IMR-90 (cell line): ENCODE measurements at regions not wholly inside any gene's neighbourhood (a gene's known extent, or its start where the extent isn't known, plus 50 kb on each side); places are given as distances from the start of the nearest gene placed in this dataset.
A peak's percentile ranks its signal among the peaks of the same experiment; 100 is the strongest.

Experiments
- ATAC-seq: fragments of 200-7000 bp; cut with Tn5 transposase; 2 replicates; pipeline ENCODE4 v1.9.1; 2020; ENCODE audit warnings: low read depth, mild to moderate bottlenecking, moderate library complexity
- BruUV-seq: library from RNA; stranded (reverse); fragments of 400-500 nt; replicated peaks from 2 replicates; lab custom pipeline; 2021; lab: Mats Ljungman, UMichigan
- CTCF ChIA-PET: fragments of 300-600 bp; formaldehyde crosslinking; extraction: SDS; loops from one replicate; lab custom pipeline; 2021; ENCODE audit warnings: antibody characterized with exemption; lab: Yijun Ruan, JAX
- POLR2A ChIA-PET: fragments of 300-600 bp; sonication (Branson Sonifier 250); formaldehyde crosslinking; loops from one replicate; lab custom pipeline; 2022; ENCODE audit warnings: antibody characterized with exemption; ENCODE audit not compliant: unreplicated experiment; lab: Charles Lee
- DNase-seq: peaks from one replicate; pipeline ENCODE4 v3.0.0; 2013
- H2AFZ ChIP-seq: replicated peaks from 2 replicates; pipeline ENCODE3; 2013; ENCODE audit warnings: low read length, mild to moderate bottlenecking; ENCODE audit not compliant: poor library complexity
- H2AK5ac ChIP-seq: 2 replicates; pipeline ENCODE4 v1.6.1; 2013; ENCODE audit warnings: low read depth, low read length, inconsistent platforms
- H2AK9ac ChIP-seq: replicated peaks from 2 replicates; pipeline ENCODE3; 2013; ENCODE audit warnings: mild to moderate bottlenecking, low read depth, low read length, moderate library complexity; ENCODE audit not compliant: poor library complexity
- H2BK120ac ChIP-seq: 2 replicates; pipeline ENCODE4 v1.6.1; 2013; ENCODE audit warnings: low read depth, low read length, inconsistent platforms
- H2BK15ac ChIP-seq: 3 replicates; pipeline ENCODE4 v1.6.1; 2013; ENCODE audit warnings: low read depth, low read length, inconsistent platforms
- H2BK20ac ChIP-seq: 2 replicates; pipeline ENCODE4 v1.6.1; 2013; ENCODE audit warnings: low read depth, mild to moderate bottlenecking, inconsistent platforms, low read length, moderate library complexity
- H2BK5ac ChIP-seq: 2 replicates; pipeline ENCODE4 v1.6.1; 2013; ENCODE audit warnings: mild to moderate bottlenecking, low read depth, low read length, inconsistent platforms; ENCODE audit not compliant: poor library complexity, severe bottlenecking
- H3K14ac ChIP-seq: replicated peaks from 2 replicates; pipeline ENCODE4 v1.6.1; 2013; ENCODE audit warnings: low read depth, low read length, inconsistent platforms
- H3K18ac ChIP-seq: 2 replicates; pipeline ENCODE4 v1.6.1; 2013; ENCODE audit warnings: low read depth, low read length, control low read depth
- H3K23ac ChIP-seq: 2 replicates; pipeline ENCODE4 v1.6.1; 2013; ENCODE audit warnings: low read depth, low read length, inconsistent platforms
- H3K27ac ChIP-seq: 2 replicates; pipeline ENCODE4 v1.5.1; 2013; ENCODE audit warnings: mild to moderate bottlenecking, control low read depth, low read length; ENCODE audit not compliant: insufficient read depth
- H3K27me3 ChIP-seq: 2 replicates; pipeline ENCODE4 v1.6.1; 2013; ENCODE audit warnings: low read length; ENCODE audit not compliant: control insufficient read depth, insufficient read depth
- H3K36me3 ChIP-seq: 2 replicates; pipeline ENCODE4 v1.6.1; 2013; ENCODE audit warnings: low read length, mixed read lengths; ENCODE audit not compliant: control insufficient read depth, insufficient read depth
- H3K4ac ChIP-seq: 2 replicates; pipeline ENCODE4 v1.6.1; 2013; ENCODE audit warnings: low read depth, low read length, inconsistent platforms
- H3K4me1 ChIP-seq: 2 replicates; pipeline ENCODE4 v1.6.1; 2013; ENCODE audit warnings: low read length, mixed read lengths; ENCODE audit not compliant: control insufficient read depth, insufficient read depth
- H3K4me2 ChIP-seq: 2 replicates; pipeline ENCODE4 v1.6.1; 2013; ENCODE audit warnings: low read depth, mild to moderate bottlenecking, control low read depth, low read length, moderate library complexity
- H3K4me3 ChIP-seq: 2 replicates; pipeline ENCODE4 v1.5.1; 2013; ENCODE audit warnings: low read depth, mild to moderate bottlenecking, control low read depth, low read length, moderate library complexity; ENCODE audit not compliant: insufficient read depth
- H3K56ac ChIP-seq: 2 replicates; pipeline ENCODE4 v1.6.1; 2013; ENCODE audit warnings: low read length, inconsistent platforms; ENCODE audit not compliant: insufficient read depth; ENCODE audit errors: extremely low read depth
- H3K79me1 ChIP-seq, 2 experiments: 2 replicates each; pipeline ENCODE4 v1.6.1; 2013; ENCODE audit warnings: low read length in 2 of 2, inconsistent platforms in 1 of 2, low read depth in 1 of 2
- H3K9ac ChIP-seq: 2 replicates; pipeline ENCODE4 v1.6.1; 2013; ENCODE audit warnings: low read depth, low read length, control low read depth
- H3K9me1 ChIP-seq: 2 replicates; pipeline ENCODE4 v1.6.1; 2013; ENCODE audit warnings: low read length, inconsistent platforms; ENCODE audit not compliant: insufficient read depth
- H3K9me3 ChIP-seq: 2 replicates; pipeline ENCODE4 v1.6.1; 2013; ENCODE audit warnings: low read length; ENCODE audit not compliant: control insufficient read depth, insufficient read depth
- H4K20me1 ChIP-seq: 2 replicates; pipeline ENCODE4 v1.6.1; 2013; ENCODE audit warnings: low read length, inconsistent platforms; ENCODE audit not compliant: insufficient read depth
- H4K5ac ChIP-seq: 2 replicates; pipeline ENCODE4 v1.6.1; 2013; ENCODE audit warnings: mild to moderate bottlenecking, low read depth, low read length, control low read depth
- H4K8ac ChIP-seq, 2 experiments: 2 replicates each; pipeline ENCODE4 v1.6.1; 2013; ENCODE audit warnings: low read depth in 2 of 2, low read length in 2 of 2, control low read depth in 1 of 2, inconsistent platforms in 1 of 2
- H4K91ac ChIP-seq: 2 replicates; pipeline ENCODE4 v1.6.1; 2013; ENCODE audit warnings: low read depth, low read length, inconsistent platforms; ENCODE audit not compliant: insufficient read depth
- BHLHE40 ChIP-seq: fragments of 150-350 bp; IDR thresholded peaks from 2 replicates; pipeline ENCODE4 v1.6.1; 2016; ENCODE audit warnings: mild to moderate bottlenecking, low read depth, low read length
- CEBPB ChIP-seq: IDR thresholded peaks from 2 replicates; pipeline ENCODE4 v1.6.1; 2012; ENCODE audit warnings: low read depth, low read length, improper control_type of control experiment
- CHD1 ChIP-seq: IDR thresholded peaks from 2 replicates; pipeline ENCODE4 v1.6.1; 2012; ENCODE audit warnings: low read depth, low read length, improper control_type of control experiment
- CTCF ChIP-seq: conservative IDR thresholded peaks from 2 replicates; pipeline ENCODE4 v1.5.1; 2012; ENCODE audit warnings: mild to moderate bottlenecking, low read depth, low read length, improper control_type of control experiment
- ELK1 ChIP-seq: fragments of 150-350 bp; IDR thresholded peaks from 2 replicates; pipeline ENCODE4 v1.6.1; 2016; ENCODE audit warnings: low read depth, mild to moderate bottlenecking, low read length, moderate library complexity, borderline replicate concordance
- FOS ChIP-seq: fragments of 150-350 bp; IDR thresholded peaks from 2 replicates; pipeline ENCODE4 v1.6.1; 2016; ENCODE audit warnings: low read depth, low read length
- MAFK ChIP-seq: IDR thresholded peaks from 2 replicates; pipeline ENCODE4 v1.6.1; 2012; ENCODE audit warnings: low read depth, low read length, improper control_type of control experiment
- MAZ ChIP-seq: IDR thresholded peaks from 2 replicates; pipeline ENCODE4 v1.6.1; 2012; ENCODE audit warnings: low read depth, mild to moderate bottlenecking, low read length, improper control_type of control experiment, moderate library complexity, borderline replicate concordance
- MXI1 ChIP-seq: IDR thresholded peaks from 2 replicates; pipeline ENCODE4 v1.6.1; 2012; ENCODE audit warnings: low read depth, mild to moderate bottlenecking, low read length, moderate library complexity, borderline replicate concordance
- NFE2L2 ChIP-seq: fragments of 150-350 bp; IDR thresholded peaks from 2 replicates; pipeline ENCODE4 v1.6.1; 2016; ENCODE audit warnings: low read depth, mild to moderate bottlenecking, low read length
- POLR2A ChIP-seq: IDR thresholded peaks from 2 replicates; pipeline ENCODE4 v1.6.1; 2012; ENCODE audit warnings: mild to moderate bottlenecking, low read depth, low read length
- RAD21 ChIP-seq: IDR thresholded peaks from 2 replicates; pipeline ENCODE4 v1.6.1; 2012; ENCODE audit warnings: low read length, improper control_type of control experiment
- RCOR1 ChIP-seq: IDR thresholded peaks from 2 replicates; pipeline ENCODE4 v1.6.1; 2012; ENCODE audit warnings: mild to moderate bottlenecking, low read length, improper control_type of control experiment; ENCODE audit not compliant: insufficient replicate concordance
- SMC3 ChIP-seq: fragments of 150-350 bp; IDR thresholded peaks from 2 replicates; pipeline ENCODE4 v1.6.1; 2016; ENCODE audit warnings: low read depth, mild to moderate bottlenecking, antibody characterized with exemption, low read length, moderate library complexity
- USF2 ChIP-seq: fragments of 150-350 bp; IDR thresholded peaks from 2 replicates; pipeline ENCODE4 v1.6.1; 2017; ENCODE audit warnings: mild to moderate bottlenecking, antibody characterized with exemption, low read length, low read depth
- WGBS, 2 experiments: methylation state at CpG; one replicate each; pipeline versions ENCODE4 v1.1.5 to v1.1.7; 2013; ENCODE audit warnings: missing lambda C conversion rate in 2 of 2; ENCODE audit not compliant: insufficient read length in 1 of 2; ENCODE audit errors: extremely low coverage in 2 of 2; 5-methylcytosine and 5-hydroxymethylcytosine counted together
- dilution Hi-C: fragments of 300-500 bp; cut with HindIII; formaldehyde crosslinking; loops from one replicate; pipeline ENCODE4 v1.14.3; 2018; ENCODE audit warnings: low sequenced_read_pairs; ENCODE audit not compliant: unreplicated experiment
- in situ Hi-C: fragments of 300-500 bp; cut with MboI; formaldehyde crosslinking; loops from 3 replicates; pipeline ENCODE4 v1.14.3; 2019; ENCODE audit warnings: low sequenced_read_pairs, inconsistent platforms, mixed read lengths
- intact Hi-C: fragments of 100-400 bp; cut with micrococcal nuclease; formaldehyde crosslinking; loops from 2 replicates; pipeline ENCODE4 v1.10.0; 2022

DNA sequence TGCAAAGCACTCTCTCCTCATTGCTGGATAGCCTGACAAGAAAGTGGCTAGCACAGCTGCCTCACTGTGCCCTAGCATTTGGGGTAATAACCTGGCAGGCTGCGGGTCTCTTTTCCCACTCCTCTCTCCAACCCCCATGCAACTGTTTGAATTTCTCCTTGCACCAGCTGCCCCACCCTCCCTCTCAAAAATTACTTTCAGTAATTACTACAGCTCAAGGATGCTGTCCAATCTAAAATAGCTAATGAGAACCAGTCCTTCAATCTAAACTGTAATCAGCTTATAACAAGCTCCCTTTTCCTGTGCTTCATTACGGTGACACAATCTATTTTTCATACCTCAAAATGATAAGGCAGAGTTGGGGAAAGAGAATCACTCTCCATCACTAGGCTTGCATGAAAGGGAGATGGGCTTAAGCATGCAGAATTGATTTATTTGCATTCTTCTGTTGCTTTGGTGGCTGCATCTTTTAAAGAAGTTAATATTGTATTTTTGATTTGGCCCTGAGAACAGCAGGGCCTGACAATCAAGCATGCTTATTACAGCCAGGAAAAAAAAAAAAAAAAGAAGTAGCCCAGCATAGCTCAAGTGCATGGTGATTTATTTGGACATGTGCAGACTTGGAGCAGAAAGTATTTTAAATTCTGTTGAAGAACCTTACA is 881.8 kb downstream of the SLC4A3 start:
- peaks cover 30% of the 10 kb centered on the region for H3K4me1 ChIP-seq
- no peak overlapping the region for H2AFZ ChIP-seq
- peak overlapping the region; percentile 52; the same call in 1 of the 2 replicates for H2AK5ac ChIP-seq
- H3K27me3 ChIP-seq = no peaks in the 10 kb centered on the region
- peak overlapping the region; percentile 73; the same call in 1 of the 2 replicates for H3K56ac ChIP-seq
- peaks cover 0 to 4% of the 10 kb centered on the region in 2 experiments; a peak in 1 of 4 replicates for H3K79me1 ChIP-seq
- no peaks in the 10 kb centered on the region for H3K36me3 ChIP-seq
- H3K9me1 ChIP-seq = peaks cover 14% of the 10 kb centered on the region
- intact Hi-C loops (loop anchor here (5.0 kb wide), 1 partner anchor 402 kb away; no protein-coding TSS in a partner anchor), dilution Hi-C loops (no loop called here), in situ Hi-C loops (no loop called here)
- WGBS, 2 experiments = 80% methylated on average over 1 of the region's 2 CpGs; no CpG with 5 or more reads in 1 of the 2 experiments
- H2BK120ac ChIP-seq = peak overlapping the region; percentile 99
- H3K4ac ChIP-seq = peak overlapping the region; percentile 83
- H3K9me3 ChIP-seq = no peaks in the 10 kb centered on the region
- H3K23ac ChIP-seq = no peak overlapping the region; the same call in none of the 2 replicates
- peak overlapping the region; percentile 82 for H2BK15ac ChIP-seq
- CTCF ChIA-PET = interaction anchor here (0.6 to 1.0 kb wide), 3 partner anchors 9 to 969 kb away, joined by 4 to 5 read pairs (median 4); no protein-coding TSS in a partner anchor
- no peak for TF ChIP-seq BHLHE40
- TF ChIP-seq MAZ = no peak
- no peak for TF ChIP-seq ELK1
- TF ChIP-seq POLR2A = no peak
- no peak for TF ChIP-seq CHD1
- TF ChIP-seq NFE2L2 = no peak
- no peak for TF ChIP-seq CTCF
- no peak for TF ChIP-seq RAD21
- no peak for TF ChIP-seq SMC3
- no peak for TF ChIP-seq MXI1
- no peak for TF ChIP-seq USF2
- no peak for TF ChIP-seq RCOR1
- no peak for TF ChIP-seq CEBPB
- no peak for TF ChIP-seq MAFK
- TF ChIP-seq FOS = no peak
- ATAC-seq (no peak), DNase-seq (no peak)
- no peak overlapping the region for H3K4me2 ChIP-seq
- H3K14ac ChIP-seq = peak overlapping the region; percentile 60
- no peaks in the 10 kb centered on the region for H4K20me1 ChIP-seq
- POLR2A ChIA-PET = no interaction called here
- peak overlapping the region; percentile 99 for H2BK5ac ChIP-seq
- H3K4me3 ChIP-seq = no peak overlapping the region
- H3K9ac ChIP-seq = no peak overlapping the region
- 0 out of 2 replicates have a peak overlapping the region, but pooled peaks have one; percentile 10 for H3K27ac ChIP-seq
- BruUV-seq = no TSS peak
- peak overlapping the region; percentile 98 for H2BK20ac ChIP-seq
- peak overlapping the region; percentile 25 for H2AK9ac ChIP-seq
- peak overlapping the region; percentile 65; the same call in 1 of the 2 replicates for H3K18ac ChIP-seq
- peak overlapping the region; percentile 61; the same call in 1 of the 2 replicates for H4K5ac ChIP-seq
- peak overlapping the region; percentile 61 to 91; a peak in 3 of 4 replicates for H4K8ac ChIP-seq
- peak overlapping the region; percentile 98 for H4K91ac ChIP-seq
